A673 (cell line): ENCODE measurements at regions not wholly inside any gene's neighbourhood (a gene's known extent, or its start where the extent isn't known, plus 50 kb on each side); places are given as distances from the start of the nearest gene placed in this dataset.
A peak's percentile ranks its signal among the peaks of the same experiment; 100 is the strongest.

ENCODE experiments used
- BruUV-seq: library from RNA; stranded (reverse); fragments of 400-500 nt; replicated peaks from 2 replicates; lab custom pipeline; 2021; lab: Mats Ljungman, UMichigan
- CTCF ChIA-PET: fragments of 300-600 bp; sonication (Branson Sonifier 250); formaldehyde crosslinking; loops from one replicate; lab custom pipeline; 2022; ENCODE audit warnings: antibody characterized with exemption; lab: Charles Lee
- POLR2A ChIA-PET: fragments of 300-600 bp; sonication (Branson Sonifier 250); formaldehyde crosslinking; loops from one replicate; lab custom pipeline; 2022; ENCODE audit warnings: antibody characterized with exemption; ENCODE audit not compliant: low non-redundant PET; lab: Charles Lee
- DNase-seq: peaks from one replicate; pipeline ENCODE4 v3.0.0-alpha.2; 2015; ENCODE audit warnings: low spot score
- H3K27ac ChIP-seq: fragments of 200-600 bp; sonication (generic); 2 replicates; pipeline ENCODE4 v1.5.1; 2016; ENCODE audit warnings: mixed run types, low read depth, mild to moderate bottlenecking, mixed read lengths, antibody characterized with exemption, low read length; ENCODE audit not compliant: poor library complexity, severe bottlenecking
- H3K27me3 ChIP-seq: fragments of 200-600 bp; sonication (generic); replicated peaks from 2 replicates; pipeline ENCODE4 v1.6.1; 2017; ENCODE audit warnings: mixed run types, low read depth, mild to moderate bottlenecking, mixed read lengths, antibody characterized with exemption, low read length; ENCODE audit not compliant: insufficient read depth, poor library complexity
- H3K36me3 ChIP-seq: fragments of 200-600 bp; sonication (generic); 2 replicates; pipeline ENCODE4 v1.6.1; 2016; ENCODE audit warnings: mixed run types, mild to moderate bottlenecking, mixed read lengths, antibody characterized with exemption, low read length; ENCODE audit not compliant: insufficient read depth, poor library complexity, severe bottlenecking
- H3K4me1 ChIP-seq: fragments of 200-600 bp; sonication (generic); 2 replicates; pipeline ENCODE4 v1.6.1; 2017; ENCODE audit warnings: mixed run types, mild to moderate bottlenecking, mixed read lengths, antibody characterized with exemption, low read length; ENCODE audit not compliant: insufficient read depth, poor library complexity, severe bottlenecking
- H3K4me3 ChIP-seq: fragments of 200-600 bp; sonication (generic); 2 replicates; pipeline ENCODE4 v1.5.1; 2016; ENCODE audit warnings: low read depth, mixed run types, mild to moderate bottlenecking, mixed read lengths, low read length; ENCODE audit not compliant: poor library complexity, severe bottlenecking
- H3K9me3 ChIP-seq: fragments of 200-600 bp; sonication (generic); 2 replicates; pipeline ENCODE4 v1.6.1; 2016; ENCODE audit warnings: mixed run types, low read depth, mild to moderate bottlenecking, mixed read lengths, antibody characterized with exemption, low read length; ENCODE audit not compliant: poor library complexity, severe bottlenecking
- EZH2 ChIP-seq: fragments of 200-600 bp; sonication (generic); IDR thresholded peaks from 2 replicates; pipeline ENCODE4 v1.6.1; 2017; ENCODE audit warnings: borderline replicate concordance, low read depth, mild to moderate bottlenecking, mixed read lengths, antibody characterized with exemption, low read length; ENCODE audit not compliant: poor library complexity, severe bottlenecking
- intact Hi-C: fragments of 100-400 bp; cut with micrococcal nuclease; formaldehyde crosslinking; loops from one replicate; pipeline ENCODE4 v1.10.0; 2022; ENCODE audit not compliant: unreplicated experiment
- TF ChIP-seq, protein P1 (sequence below): fragments of 300-800, 200-600 bp; sonication (generic); conservative IDR thresholded peaks from 2 replicates; pipeline ENCODE4 v1.5.1; 2017; ENCODE audit warnings: low read depth, mild to moderate bottlenecking, antibody characterized with exemption, low read length, moderate library complexity, mixed read lengths

DNA sequence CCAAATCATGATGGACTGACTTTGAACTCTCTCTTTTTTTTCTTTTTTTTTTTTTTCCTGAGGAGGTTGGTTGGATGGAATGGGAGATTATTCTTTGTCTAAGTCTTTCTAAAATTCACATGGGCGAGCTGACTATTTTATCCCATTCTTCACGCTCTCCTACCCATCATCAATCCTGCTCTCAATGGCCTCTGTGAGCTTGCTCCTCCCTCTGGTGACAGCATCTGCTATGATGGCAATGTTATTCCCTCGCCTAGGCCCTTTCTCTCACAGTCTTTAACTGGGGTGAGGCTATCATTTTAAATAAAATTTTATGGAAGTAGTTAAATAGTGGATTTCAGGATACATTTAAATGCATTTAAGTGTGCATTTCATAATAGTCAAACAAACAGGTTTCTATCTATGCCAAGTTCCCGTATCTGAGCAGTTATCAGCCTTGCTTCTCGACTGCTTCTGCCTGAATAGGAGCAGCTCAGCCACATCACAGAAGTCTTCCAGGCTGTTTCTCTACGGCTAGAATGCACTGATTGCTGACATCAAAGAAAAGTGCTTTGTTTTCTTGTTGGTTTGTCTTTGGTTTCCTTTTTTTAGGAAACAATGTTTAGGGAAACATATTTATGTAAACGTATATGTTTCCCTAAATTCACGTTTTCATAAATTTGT, 2233.8 kb downstream of the MAT2B start:
- CTCF ChIA-PET = no interaction called here

DNA sequence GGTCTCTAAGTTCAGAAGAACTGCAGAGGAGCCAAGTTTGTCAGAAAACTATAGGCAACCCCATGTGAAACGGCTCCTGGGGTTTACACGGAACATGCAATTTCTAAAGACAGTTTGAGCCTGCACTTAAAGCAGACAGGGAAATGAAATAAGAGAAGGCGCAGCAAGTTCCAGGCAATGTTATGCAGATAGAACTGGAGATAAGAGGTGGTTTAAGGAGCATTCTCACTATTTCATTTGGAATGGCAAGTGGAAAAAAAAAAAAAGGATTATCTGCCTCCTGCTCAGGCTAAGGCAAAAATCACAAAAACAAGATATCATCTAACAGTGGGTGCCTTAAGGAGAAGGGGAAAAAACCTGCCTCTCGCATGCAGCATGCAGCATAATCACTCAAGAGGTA, 2252.4 kb downstream of the MAT2B start:
- Histone ChIP-seq H3K27me3 (peaks cover 15% of the 10 kb centered on the region), H3K36me3 (no peaks in the 10 kb centered on the region), H3K9me3 (no peaks in the 10 kb centered on the region), H3K4me1 (no peaks in the 10 kb centered on the region), H3K4me3 (no peak overlapping the region), H3K27ac (no peak overlapping the region)
- no TSS peak for BruUV-seq
- ChIA-PET POLR2A (no interaction called here), CTCF (no interaction called here)
- peak; percentile 0 for DNase-seq
- intact Hi-C loops = no loop called here
- TF ChIP-seq EZH2 = no peak
- TF ChIP-seq, protein P1, sequence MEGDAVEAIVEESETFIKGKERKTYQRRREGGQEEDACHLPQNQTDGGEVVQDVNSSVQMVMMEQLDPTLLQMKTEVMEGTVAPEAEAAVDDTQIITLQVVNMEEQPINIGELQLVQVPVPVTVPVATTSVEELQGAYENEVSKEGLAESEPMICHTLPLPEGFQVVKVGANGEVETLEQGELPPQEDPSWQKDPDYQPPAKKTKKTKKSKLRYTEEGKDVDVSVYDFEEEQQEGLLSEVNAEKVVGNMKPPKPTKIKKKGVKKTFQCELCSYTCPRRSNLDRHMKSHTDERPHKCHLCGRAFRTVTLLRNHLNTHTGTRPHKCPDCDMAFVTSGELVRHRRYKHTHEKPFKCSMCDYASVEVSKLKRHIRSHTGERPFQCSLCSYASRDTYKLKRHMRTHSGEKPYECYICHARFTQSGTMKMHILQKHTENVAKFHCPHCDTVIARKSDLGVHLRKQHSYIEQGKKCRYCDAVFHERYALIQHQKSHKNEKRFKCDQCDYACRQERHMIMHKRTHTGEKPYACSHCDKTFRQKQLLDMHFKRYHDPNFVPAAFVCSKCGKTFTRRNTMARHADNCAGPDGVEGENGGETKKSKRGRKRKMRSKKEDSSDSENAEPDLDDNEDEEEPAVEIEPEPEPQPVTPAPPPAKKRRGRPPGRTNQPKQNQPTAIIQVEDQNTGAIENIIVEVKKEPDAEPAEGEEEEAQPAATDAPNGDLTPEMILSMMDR = no peak

More for the DNA sequence above, 2233.8 kb downstream of the MAT2B start:
- H3K27me3 ChIP-seq = no peaks in the 10 kb centered on the region
- no peaks in the 10 kb centered on the region for H3K9me3 ChIP-seq
- no peak overlapping the region for H3K27ac ChIP-seq
- BruUV-seq = no TSS peak
- H3K4me1 ChIP-seq = no peaks in the 10 kb centered on the region
- intact Hi-C loops = no loop called here
- POLR2A ChIA-PET = no interaction called here
- no peak overlapping the region for H3K4me3 ChIP-seq
- H3K36me3 ChIP-seq = no peaks in the 10 kb centered on the region
- DNase-seq = no peak
- TF ChIP-seq, protein P1 = no peak

DNA sequence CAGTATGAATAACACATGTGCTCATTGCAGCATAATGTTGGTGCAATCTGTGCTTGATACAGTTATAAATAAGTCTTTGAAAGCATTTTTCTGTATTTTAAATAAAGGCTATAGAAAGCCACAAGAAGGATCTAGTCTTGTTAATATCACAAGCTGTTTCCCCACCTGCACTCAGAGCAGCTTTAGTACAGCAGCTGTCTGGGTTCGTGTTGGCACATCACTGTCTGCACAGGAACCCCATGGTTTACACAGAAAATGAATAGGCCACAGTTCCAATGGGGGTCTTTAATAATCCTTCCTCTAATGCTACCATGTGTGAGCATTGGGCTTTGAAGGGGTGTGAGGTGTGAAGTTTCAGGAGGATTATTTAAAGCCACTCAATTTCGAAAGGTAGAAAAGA, 2269.7 kb downstream of the MAT2B start:
- H3K36me3 ChIP-seq = no peaks in the 10 kb centered on the region
- no peaks in the 10 kb centered on the region for H3K4me1 ChIP-seq
- TF ChIP-seq, protein P1 = no peak
- TF ChIP-seq EZH2 = no peak
- no peaks in the 10 kb centered on the region for H3K9me3 ChIP-seq
- intact Hi-C loops = no loop called here
- BruUV-seq = no TSS peak
- no peaks in the 10 kb centered on the region for H3K27me3 ChIP-seq
- ChIA-PET POLR2A (no interaction called here), CTCF (no interaction called here)
- H3K4me3 ChIP-seq = no peak overlapping the region
- H3K27ac ChIP-seq = no peak overlapping the region
- DNase-seq = no peak
